ENCODE measurements at regions not wholly inside any gene's neighbourhood (a gene's known extent, or its start where the extent isn't known, plus 50 kb on each side); places are given as distances from the start of the nearest gene placed in this dataset.

GRCh38 chr7:41188163-41189130, 514.4 kb downstream of the INHBA start:
- TF ChIP-seq EP300 (IDR thresholded peaks at IDR 0.05) (no peak), CTCF (IDR thresholded peaks at IDR 0.05) (no peak), POLR2A (IDR thresholded peaks at IDR 0.05) (no peak), POLR2AphosphoS5 (IDR thresholded peaks at IDR 0.05) (no peak)

Measured in sigmoid colon (tissue), 4 donors.